RPMI7951 (cell line): ENCODE measurements at regions not wholly inside any gene's neighbourhood (a gene's known extent, or its start where the extent isn't known, plus 50 kb on each side); places are given as distances from the start of the nearest gene placed in this dataset.
A peak's percentile ranks its signal among the peaks of the same experiment; 100 is the strongest.

ENCODE experiments used
- DNase-seq: peaks from one replicate; pipeline ENCODE4 v3.0.0-alpha.2; 2012; ENCODE audit warnings: low read depth

DNA sequence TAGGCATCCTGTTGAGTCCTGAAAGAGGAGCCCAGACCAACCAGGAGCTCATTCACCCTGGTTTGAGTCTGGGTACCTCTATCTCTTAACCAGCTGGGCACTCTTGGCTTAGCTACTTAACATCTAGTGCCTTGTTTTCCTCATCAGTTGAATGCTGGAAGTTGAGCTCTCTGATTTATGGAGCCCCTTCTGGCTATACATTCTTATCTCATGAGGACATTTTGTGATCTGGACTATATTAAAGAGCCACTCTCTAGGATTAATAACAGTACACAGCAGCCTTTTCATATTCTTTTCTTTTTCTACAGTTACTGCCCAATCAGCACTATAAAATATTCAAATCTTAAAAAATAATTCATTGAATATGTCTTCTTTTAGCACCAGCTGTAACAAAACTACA, 296.9 kb upstream of the RUNX1 start:
- no peak for DNase-seq

DNA sequence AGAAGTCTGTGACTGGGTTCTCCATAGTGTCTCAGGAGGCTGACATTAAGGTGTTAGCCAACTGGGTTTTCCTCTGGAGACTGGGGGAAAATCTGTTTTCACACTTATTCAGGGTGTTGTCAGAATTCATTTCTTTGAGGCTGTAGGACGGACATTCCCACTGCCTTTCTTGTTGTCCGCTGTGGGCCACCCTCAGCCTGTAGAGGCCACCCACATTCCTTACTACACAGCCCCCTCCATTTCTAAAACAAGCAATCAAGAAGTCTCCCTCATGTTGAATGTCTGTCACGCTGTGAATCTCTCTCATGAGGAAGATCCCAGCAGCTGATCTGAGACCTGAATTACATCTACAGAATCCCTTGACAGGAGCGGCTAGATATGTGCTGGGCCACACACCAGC, 295.5 kb upstream of the RUNX1 start:
- DNase-seq, result no peak

DNA sequence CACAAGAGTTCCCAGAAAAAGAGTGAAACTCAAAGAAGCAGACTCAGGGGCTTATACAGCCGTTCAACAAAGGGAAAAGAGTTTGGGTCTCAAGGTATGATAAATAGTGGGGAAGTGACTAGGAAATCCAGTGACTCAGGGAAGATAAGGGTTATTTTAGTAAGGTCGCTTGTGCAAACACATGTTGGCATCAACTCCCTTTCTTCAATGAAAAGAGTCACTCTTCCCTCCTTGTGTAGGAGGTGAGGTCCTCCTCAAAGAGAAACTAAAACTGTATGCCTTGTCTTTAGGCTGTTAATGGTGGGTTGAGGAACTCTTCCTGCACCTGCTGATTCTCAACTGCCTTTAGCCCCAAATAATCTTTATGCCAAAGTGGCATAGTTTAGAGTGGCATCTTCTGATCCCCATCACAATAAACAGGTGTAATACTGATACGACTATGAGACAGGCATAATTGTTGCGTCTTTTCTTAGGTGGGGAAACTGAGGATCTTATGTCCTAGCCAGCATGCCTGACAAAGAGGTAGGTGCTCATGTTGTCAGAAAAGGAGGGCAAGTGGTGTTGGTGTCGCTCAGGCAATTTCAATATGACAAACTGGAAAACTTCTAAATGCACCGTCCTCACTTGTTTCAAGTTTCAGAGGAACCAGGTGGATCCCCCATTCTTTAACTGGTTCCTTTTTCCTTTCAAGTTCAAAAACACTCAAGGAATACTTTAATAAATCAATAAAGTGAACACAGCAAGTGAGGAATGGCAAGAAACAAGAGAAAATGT, 294.1 kb upstream of the RUNX1 start:
- DNase-seq, result peak; percentile 39

DNA sequence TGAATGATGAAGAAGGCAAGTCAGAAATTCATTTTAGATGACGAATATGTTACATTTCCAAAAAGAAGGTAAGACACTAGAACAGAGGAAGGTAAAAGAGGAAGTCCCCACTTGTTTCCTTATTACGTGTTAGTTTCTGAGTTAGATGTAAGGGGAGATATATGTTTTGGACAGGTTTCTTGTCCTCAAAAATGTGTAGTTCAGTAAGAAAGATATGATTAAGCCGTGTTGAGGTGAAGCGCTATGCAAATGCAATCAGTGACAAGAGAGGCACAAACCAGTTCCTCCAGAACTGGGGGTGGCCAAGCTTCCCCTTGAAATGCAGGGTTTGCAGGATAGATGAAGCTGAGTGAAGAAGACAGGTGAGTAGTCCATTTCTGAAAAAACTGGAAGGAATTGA, 293.3 kb upstream of the RUNX1 start:
- DNase-seq, result no peak

DNA sequence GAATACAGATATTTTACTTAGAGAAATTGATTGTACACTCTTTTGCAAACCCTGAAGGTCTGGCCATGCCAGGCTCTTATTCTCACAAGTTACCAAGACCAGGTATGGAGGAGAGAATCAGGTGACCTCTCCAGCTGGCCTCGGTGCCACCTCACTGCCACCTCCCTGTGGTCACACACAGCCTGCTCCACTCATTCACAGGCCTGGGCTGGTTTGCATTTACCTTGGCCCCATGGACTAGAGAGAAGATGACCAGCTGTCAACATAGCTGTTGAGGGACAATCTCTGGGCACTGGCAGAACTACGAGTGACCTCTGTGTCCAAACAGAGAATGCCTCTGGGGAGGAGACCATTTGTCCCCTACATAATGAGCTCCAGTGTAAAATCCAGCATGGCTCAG, 291.2 kb upstream of the RUNX1 start:
- no peak for DNase-seq

DNA sequence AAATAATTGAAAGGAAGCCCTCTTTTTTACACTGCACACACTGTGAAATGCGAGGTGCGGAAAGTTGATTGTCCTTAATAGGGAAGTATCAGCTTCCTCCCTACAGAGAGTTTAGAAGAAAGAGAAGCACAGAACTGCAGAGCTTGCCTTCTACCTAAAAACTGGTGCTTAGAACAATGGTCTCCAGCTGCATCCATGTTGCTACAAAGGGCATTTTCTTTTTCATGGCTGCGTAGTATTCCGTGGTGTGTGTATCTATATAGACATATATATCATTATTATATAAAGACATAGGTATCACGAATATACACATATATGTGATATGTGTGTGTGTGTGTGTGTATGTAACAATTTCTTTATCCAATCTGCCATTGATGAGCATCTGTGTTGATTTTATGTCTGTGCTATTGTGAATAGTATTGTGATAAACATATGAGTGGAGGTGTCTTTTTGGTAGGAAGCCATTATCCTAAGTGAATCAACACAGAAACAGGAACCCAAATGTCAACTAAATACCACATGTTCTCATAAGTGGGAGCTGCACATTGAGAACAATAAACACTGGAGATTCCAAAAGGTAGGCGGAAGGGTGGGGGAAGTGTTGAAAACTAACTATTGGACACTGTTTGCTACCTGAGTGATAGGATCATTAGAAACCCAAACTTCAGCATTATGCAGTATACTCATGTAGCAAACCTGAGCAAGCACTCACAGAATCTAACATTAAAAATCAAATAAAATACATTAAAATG, 290.0 kb upstream of the RUNX1 start:
- DNase-seq, result no peak

DNA sequence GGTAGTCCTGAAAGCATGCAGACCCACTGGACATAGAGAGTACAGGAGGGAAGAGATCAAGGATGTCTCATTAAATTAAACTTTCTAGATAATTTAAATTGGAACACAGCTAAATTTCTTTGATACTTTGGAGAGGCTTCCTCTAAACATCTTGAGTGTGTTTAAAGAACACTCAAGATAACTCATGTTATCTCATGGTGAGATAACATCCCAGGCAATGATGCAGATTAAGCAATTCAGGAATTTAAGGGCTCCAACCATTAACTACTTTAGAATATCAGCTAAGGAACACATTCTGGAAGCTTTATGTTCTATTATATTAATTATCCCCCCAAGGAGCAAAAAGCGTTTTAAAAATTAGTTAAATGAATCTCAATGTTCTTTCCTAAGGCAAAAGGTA, 289.2 kb upstream of the RUNX1 start:
- DNase-seq, result no peak

DNA sequence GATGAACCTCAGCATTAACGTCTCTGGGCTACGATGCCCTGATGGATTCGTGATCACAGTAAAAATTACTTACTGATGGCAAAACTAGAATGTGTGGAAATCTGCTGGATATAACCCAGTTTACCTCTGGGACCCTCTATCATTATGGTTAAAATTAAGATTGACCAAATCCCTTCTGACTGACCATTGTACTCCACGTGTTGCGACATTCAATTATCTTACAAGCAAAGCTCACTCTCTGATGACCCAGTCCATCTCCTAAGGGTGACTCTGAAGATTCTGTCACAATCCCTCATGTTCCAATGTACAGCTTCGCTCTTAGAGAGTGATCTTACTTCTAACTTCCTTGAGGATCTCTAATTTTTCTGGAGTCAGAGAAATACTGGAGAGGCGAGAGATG, 288.5 kb upstream of the RUNX1 start:
- no peak for DNase-seq

DNA sequence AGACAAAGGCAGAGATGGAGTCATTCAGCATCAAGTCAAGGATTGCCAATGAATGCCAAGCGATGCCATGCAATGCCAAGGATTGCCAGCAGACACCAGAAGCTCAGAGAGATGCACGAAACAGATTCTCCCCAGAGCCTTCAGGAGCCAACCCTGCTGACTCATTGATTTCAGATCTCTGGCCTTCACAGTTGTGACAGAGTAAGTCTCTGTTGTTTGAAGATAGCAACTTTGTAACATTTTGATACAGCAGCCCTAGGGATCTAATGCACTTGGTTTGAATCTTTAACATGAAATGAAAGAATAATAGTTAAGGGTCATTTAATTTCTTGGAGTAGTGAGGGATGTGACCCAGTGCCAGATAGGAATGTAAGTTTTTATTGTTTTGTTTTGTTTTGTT, 287.4 kb upstream of the RUNX1 start:
- DNase-seq, result no peak

DNA sequence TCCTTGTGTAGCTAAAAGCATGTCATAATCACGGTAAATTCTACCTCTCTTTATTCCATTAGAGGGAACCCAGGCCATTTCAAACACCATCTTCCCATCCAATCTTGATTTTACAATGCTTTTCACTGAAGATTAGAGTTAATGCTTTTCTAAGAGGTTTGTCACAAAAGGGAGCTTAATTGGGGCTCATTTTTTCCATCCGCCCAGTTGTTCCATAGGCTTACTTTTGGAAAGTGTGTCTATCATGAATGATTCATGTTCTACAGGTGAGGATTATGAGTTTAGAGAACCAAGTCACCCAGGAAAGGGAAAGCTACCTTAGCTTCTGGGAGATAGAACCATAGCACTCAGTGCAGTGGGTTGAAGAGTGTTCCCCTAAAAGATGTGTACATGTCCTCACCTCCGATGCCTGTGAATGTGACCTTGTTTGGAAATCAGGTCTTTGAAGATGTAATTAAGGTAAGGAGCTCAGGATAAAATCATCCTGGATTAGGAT, 286.9 kb upstream of the RUNX1 start:
- DNase-seq, result no peak

DNA sequence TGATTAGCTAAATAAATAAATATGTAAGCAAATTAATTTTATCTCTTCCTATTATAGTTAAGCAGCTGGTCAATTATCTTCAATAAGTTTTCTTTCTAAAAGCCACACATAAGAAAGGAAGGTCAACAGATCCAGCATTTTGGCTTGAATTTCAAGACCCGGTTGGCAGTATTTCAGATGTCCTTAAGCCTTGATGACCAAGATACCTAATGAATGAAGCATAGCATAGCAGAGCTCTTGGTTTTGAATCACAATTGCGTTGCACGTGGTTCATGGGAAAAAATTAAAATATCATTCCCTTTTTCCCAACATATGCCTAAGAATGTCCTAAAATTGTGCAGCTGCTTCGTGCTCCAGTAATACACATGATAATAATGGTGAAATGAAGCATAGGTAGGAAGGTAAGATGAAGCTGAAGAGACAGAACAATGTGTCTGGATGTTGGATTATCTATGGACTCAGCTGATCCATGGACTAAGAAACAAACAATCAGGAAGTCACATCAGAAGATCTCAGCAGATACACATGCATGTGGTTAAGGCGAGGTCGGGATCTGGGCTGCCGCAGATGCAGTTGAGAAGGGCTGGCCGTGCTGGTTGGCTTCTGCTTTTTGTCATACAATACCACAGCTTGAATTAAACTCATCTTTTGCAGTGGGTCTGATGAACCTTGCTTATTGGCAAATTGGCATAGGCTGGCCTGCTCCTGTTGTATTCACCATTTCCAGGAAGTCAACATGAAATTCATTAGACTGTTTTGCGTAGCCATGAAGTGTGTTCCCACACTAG, 284.9 kb upstream of the RUNX1 start:
- DNase-seq, result peak; percentile 29

DNA sequence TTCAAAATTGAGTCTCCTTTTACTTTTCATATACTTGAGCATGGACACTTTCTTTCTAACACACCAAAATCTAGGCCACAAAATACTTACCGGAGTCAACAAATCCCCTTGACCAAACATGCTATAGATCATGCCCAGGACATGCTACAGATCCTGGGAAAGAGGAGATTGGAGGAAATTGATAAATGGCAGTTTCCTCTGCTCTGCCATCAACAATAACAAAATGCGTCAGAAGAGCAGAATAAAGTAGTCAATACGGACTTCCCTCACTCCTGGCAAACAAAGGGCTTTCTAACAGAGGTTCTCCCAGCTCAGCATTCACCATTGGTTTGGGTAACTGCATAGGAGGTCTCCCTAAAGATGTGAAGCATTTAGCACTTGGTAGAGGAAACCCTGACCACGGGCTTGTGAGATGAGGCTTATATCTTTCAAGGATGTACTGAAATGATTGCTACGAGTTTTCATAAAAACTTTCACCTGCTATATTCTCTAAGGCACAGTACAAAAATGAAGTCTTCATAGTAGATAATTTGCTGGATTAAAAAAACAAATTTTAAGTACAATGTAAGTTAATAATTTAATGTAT, 283.8 kb upstream of the RUNX1 start:
- DNase-seq, result no peak

DNA sequence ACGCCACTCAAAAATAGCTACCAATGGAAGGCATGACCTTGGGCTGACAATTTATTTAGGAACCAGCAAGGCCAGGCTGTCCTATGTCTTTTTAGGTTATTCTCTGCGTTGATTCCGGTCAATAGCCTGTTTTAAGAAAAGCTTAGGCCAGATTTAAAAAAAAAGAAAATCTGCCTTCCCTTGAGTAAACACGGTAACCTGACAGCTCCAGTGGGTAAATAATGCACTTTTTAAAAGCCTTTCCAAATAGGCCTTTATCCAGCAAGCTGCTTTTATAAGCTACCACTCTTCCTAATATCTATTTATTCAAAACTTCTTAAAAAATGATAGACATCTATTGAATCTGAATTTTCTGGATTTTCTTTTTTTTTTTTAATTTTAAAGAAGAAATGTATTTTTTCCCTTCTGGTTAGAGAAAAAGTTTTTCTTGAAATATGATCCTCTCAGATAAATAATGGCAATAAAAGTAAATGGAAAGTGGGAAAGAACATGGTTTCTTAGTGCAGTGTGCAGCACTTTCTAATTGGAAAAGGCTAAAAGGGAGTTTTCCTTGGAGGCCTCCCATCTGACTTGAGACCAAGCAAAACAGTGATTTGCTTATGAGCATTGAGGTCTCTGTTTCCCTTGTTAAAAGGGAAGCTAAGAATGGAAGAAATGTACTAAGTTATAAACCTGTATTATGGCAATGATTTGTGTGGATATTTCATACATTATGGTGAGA, 281.0 kb upstream of the RUNX1 start:
- DNase-seq, result no peak

DNA sequence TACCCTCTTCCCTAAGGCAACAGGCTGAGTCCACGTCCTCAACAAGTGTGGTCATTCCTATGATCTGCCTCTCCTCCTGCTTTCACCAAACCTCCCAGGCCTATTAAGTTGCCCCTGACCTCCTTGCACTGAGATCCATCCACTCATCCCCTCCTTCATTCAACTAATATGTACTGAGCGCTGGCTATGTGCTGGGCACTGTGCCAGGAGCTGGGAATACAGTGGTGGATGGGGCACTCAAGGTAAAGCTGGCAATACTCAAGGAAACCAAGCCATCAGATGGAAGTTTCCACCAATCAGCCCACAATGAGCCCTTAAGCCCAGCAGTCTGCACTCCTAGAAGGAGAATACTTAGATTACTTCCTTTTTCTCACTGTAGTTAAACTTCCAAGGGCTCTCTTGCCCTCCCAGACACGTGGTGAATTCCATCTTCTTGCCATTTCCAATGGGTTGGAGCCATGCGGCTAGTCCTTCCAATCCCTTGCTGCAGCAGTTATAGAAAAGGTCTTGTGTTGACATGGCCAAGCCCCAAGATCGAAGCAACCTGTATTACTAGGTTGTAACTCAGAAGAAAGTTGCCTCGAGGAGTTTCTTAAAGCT, 279.9 kb upstream of the RUNX1 start:
- DNase-seq, result no peak

DNA sequence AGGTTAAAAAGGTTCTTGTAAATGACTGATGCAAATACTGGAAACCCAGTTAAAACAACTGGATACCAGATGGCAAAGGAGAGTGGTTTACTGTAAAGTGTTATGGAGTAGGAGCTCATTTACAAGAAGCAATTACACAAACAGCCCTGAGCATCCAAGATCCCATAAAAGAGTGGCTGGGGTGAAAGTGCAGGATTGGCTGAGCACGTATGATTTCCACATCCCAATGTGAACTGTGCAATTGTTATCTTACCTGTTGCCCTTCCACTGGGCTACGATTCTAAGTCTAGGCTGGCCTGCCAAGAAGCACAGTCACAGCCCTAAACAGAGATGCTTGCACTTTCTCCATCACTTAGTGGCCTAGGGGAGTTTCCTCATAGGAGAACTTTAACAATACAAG, 277.6 kb upstream of the RUNX1 start:
- DNase-seq, result no peak

DNA sequence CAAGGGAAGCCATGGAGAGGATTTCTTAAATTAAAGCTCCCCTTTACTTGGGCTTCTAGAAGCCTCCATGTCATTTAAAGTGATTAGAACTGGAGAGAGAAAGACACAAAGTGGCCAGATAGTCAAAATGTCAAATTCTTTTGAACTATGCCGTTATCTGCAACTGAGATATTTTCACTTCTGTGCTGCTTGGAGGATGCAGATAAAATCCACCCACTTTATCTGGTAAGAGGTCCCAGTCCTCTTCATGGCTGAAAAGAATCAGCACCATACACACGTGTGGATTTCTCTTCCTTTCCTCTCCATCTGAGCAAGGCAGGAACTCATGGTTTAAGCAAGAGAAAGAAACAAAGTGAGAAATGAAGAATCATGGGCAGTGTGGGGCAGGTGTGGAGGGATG, 276.9 kb upstream of the RUNX1 start:
- DNase-seq, result no peak

DNA sequence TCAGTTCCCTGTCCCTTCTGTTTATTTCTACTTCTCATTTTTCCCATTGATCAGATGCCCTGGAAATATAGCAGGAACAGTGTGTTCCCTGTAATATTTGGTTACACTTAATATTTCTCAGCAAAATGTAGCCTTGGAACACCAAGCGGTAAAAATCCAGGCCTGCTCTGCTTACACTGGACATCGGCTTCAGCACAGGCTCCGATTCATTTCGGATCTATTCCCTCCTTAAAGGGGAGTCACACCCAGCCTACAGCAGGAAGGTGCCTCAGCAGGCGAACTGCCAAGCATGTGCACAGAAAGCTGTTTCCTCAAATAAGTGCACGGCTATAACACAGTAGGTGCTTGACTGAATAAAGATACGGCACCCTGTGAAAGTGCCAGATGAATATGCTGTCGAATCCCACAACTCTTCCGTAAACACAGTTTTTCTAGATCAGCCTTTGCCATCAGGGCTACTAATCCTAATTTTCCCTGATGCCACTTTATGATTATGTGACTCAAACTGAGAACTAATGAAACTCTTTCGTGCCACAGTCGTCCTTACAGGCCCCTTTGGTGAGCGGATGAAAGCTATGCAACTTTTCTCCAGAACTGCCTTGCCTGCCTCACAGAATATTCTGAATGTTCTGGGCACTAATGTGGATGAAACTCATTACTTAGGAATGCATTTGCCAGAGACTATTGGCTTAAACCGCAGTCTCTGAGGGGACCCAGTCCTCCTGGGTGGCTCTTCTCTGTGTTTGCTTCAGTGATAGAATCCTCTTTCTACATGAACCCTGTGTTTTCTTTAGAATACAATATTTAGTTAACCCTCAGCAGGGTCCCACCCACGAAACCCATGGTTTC, 275.5 kb upstream of the RUNX1 start:
- peak; percentile 88 for DNase-seq

DNA sequence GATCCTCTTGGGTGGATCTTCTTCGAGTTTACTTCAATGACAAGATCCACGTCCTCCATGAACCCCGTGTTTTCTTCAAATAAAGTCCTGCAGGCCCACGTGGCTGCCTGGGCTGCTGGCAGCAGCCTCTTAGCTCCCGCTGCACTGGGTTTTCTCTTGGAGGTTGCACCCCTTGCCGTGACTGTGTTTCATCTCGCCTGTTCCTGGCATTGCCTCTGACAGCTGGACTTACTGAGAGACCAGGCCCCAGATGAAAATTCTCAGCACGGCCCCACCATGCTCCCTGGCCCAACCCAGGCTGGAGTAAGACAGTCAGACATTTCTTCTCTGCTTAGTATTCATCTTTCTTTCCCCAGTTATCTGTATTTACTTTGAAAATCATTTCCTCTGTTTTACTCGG, 274.8 kb upstream of the RUNX1 start:
- peak; percentile 28 for DNase-seq

DNA sequence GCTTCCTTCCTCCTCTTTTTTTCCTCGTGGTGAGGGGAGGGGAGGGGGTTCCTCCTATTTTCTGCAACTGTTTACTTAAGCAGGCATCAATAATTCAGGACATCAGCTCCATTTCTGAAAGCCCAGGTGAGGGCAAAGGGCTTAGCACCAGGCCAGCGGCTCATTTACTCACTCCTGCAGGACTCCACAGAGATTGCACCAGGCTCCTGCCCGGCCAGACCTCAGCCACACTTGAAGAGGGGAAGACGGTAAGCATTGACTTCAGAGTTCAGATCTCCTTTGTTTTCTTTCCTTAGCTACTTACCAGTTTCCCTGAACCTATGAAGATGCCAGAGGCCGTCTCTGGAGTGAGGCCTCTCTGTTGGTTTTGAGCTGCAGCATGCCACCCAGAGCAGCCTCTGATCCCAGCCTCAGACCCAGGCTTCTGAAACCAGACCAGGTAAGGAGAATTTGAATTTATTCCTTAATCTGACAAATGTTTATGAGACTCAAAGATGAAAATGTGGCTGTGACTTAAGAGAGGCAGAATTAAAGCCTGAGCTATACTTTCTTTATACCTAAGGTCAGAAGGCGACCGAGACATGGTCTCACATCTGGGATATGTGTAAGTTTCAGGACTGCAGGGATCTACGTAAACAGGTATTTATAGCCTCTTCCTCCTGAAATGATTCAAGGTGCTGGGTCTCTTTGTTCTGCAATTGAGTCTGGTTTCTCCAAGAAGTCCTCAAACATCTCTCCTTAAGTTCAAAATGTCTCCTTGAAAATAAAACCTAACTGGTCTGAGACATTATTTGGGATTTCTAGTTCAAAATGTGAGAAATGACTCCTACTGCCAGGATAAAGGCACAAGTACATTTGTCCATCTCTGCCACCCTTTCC, 272.5 kb upstream of the RUNX1 start:
- no peak for DNase-seq
